ENCODE measurements at regions not wholly inside any gene's neighbourhood (a gene's known extent, or its start where the extent isn't known, plus 50 kb on each side); places are given as distances from the start of the nearest gene placed in this dataset.

DNA sequence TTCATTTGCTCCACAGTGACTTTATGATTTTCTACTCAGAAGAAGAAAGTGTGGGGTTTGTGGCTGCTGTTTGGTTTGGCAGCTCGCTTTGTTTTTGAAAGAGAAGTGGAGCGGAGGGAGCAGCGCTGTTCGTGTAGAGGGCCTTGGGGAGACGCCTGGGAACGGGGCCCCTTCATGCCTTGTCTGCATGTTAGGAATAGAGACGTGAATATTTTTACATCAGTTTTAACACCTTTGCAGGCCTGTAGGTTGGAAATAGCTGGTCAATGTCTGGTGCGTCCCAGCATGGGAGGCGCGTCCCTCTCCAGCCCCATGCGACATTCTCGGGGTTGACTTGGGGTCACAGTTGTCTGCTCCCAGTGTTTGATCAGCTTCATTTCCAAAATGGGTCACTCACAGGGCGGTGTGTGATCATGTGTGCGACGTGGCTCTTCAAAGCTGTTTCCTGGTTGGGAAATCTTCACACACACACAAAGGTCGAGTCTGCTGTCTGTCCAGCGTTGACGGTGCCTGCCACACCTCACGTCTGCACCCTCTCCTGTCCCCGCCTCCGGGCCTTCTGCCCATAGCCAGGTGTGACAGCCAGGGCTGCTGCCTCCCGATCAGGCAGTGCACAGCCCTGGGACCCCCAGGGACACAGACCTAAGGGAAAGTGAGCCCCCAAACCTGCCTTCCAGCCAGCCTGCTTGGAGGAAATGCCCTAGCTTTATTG lies 149.2 kb downstream of the PSMG1 start:
- TF ChIP-seq RAD21 (IDR thresholded peaks at IDR 0.05; ENCODE audit: insufficient read depth, low read depth, low read length): no peak
- TF ChIP-seq, protein P1, sequence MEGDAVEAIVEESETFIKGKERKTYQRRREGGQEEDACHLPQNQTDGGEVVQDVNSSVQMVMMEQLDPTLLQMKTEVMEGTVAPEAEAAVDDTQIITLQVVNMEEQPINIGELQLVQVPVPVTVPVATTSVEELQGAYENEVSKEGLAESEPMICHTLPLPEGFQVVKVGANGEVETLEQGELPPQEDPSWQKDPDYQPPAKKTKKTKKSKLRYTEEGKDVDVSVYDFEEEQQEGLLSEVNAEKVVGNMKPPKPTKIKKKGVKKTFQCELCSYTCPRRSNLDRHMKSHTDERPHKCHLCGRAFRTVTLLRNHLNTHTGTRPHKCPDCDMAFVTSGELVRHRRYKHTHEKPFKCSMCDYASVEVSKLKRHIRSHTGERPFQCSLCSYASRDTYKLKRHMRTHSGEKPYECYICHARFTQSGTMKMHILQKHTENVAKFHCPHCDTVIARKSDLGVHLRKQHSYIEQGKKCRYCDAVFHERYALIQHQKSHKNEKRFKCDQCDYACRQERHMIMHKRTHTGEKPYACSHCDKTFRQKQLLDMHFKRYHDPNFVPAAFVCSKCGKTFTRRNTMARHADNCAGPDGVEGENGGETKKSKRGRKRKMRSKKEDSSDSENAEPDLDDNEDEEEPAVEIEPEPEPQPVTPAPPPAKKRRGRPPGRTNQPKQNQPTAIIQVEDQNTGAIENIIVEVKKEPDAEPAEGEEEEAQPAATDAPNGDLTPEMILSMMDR (IDR thresholded peaks at IDR 0.05 in 2 of 3, conservative IDR thresholded peaks at IDR 0.05 in 1 of 3; ENCODE audit: control insufficient read depth in 2 of 3, extremely low read depth in 1 of 3, insufficient read depth in 1 of 3, low read depth in 3 of 3, low read length in 3 of 3): no peak
- TF ChIP-seq, protein P2, sequence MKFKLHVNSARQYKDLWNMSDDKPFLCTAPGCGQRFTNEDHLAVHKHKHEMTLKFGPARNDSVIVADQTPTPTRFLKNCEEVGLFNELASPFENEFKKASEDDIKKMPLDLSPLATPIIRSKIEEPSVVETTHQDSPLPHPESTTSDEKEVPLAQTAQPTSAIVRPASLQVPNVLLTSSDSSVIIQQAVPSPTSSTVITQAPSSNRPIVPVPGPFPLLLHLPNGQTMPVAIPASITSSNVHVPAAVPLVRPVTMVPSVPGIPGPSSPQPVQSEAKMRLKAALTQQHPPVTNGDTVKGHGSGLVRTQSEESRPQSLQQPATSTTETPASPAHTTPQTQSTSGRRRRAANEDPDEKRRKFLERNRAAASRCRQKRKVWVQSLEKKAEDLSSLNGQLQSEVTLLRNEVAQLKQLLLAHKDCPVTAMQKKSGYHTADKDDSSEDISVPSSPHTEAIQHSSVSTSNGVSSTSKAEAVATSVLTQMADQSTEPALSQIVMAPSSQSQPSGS (IDR thresholded peaks at IDR 0.05; ENCODE audit: low read length): no peak
- TF ChIP-seq FOS (IDR thresholded peaks at IDR 0.05; ENCODE audit: borderline replicate concordance, extremely low read depth, insufficient read length): no peak
- no peak for TF ChIP-seq ZNF274 (IDR thresholded peaks at IDR 0.05; ENCODE audit: insufficient read depth, insufficient read length)
- TF ChIP-seq JUND (IDR thresholded peaks at IDR 0.05; ENCODE audit: low read depth, low read length): no peak

Measured in GM12878 (cell line).